ENCODE measurements at regions not wholly inside any gene's neighbourhood (a gene's known extent, or its start where the extent isn't known, plus 50 kb on each side); places are given as distances from the start of the nearest gene placed in this dataset.
"Not testable (repeated sequence)": the region's sequence is repeated elsewhere in the genome, so short reads cannot be mapped to it uniquely, and the experiment has no call there.

DNA sequence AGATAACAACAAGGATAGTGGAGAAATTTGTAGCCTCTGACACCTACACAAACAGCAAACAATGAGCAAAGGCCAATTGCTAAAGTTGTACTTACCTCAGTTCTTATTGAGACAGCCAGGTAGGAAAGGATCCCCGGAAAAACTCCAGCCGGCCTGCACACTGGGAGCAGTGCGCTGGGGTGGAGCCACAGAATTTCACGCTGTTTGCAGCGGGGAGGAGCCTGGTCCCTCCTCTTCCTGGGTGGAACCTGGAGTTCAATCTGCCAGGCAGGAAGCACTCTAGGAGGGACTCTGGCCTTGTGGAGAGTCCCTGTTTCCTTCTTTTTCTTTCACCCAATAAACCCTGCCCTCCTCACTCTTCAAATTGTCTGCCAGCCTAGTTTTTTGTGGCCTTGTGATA, 382.6 kb upstream of the TGIF2LX start:
- DNase-seq (ENCODE audit: low spot score), result not testable (repeated sequence)

DNA sequence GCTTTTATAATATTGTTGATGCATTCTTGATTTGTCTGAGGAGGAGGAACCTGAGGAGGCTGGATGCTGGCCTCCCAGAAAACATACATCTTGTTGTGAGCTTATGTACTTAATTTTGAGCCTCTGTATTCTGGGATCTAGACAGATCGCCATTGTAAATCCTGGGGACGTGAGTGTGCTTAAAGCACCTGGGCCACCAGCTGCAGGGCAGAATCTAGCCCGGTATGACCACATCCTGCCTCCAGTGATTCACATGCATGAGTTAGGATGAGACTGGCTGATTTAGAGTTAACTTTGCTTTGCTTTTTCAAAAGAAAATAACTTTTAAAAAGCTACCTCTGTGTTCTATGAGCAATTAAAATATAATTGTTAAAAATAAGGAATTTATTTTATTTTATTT, 364.6 kb upstream of the TGIF2LX start:
- not testable (repeated sequence) for DNase-seq (ENCODE audit: low spot score)

DNA sequence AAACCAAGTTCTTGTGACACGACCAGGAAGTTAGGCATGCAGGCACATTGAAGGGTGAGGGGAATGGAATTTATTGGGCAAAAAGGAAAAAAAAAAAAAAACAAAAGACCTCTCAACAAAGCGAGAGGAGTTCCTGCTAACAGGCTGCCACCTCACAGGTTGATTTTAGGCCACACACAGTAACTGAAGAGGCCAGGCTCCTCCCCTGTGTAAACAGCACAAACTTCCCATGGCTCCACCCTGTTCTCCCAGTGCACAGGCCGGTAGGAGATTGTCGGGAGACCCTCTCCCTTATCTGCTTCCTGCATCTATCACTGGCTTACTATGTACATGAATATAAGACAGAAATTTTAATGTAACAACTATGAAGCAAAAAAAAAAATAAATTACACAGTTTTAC, 359.6 kb upstream of the TGIF2LX start:
- DNase-seq (ENCODE audit: low spot score), result not testable (repeated sequence)

DNA sequence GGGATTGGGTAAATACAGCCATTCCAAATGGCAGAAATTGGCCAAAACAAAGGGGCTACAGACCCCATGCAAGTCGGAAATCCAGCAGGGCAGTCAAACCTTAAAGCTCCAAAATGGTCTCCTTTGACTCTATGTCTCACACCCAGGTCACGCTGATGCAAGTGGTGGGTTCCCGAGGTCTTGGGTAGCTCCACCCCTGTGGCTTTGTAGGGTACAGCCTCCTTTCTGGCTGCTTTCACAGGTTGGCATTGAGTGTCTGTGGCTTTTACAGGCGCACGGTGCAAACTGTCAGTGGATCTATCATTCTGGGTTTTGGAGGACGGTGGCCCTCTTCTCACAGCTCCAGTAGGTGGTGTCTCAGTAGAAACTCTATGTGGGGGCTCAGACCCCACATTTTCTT, 358.6 kb upstream of the TGIF2LX start:
- not testable (repeated sequence) for DNase-seq (ENCODE audit: low spot score)

DNA sequence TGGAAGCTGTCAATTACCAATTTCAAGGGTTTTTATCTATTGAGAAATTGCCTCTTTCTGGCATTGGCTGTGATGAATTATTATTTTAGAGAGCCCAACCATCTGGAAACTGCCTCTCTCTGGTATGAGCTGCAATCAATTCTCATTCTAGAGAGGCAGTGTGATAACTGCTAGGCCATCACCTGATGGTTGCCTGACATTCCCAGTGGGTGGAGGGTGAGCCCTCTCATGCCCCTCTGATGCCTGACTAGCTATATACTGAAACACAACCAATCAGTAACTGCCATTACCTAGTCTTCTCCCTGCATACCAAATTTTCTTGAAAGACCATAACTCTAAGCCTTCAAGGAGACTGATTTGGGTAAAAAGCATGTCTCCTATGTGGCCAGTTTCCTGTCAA, 353.9 kb upstream of the TGIF2LX start:
- not testable (repeated sequence) for DNase-seq (ENCODE audit: low spot score)

DNA sequence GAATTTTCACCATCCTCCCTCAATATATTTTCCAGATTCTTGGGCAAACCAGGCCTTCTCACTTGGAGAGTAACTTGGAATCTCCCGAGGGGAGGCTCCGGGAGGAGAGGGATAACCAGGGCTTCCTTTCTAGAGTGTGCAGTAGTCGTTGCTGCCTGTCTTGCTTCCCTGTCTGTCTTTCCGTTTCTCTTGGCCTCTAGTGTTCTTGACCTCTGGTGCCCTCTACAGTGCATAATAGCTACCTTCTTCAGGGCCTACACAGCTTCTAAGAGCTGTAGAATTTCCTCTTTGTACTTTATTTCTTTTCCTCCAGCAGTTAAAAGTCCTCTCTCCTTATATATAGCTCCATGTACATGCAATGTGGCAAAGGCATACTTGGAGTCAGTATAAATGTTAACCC, 339.8 kb upstream of the TGIF2LX start:
- not testable (repeated sequence) for DNase-seq (ENCODE audit: low spot score)

DNA sequence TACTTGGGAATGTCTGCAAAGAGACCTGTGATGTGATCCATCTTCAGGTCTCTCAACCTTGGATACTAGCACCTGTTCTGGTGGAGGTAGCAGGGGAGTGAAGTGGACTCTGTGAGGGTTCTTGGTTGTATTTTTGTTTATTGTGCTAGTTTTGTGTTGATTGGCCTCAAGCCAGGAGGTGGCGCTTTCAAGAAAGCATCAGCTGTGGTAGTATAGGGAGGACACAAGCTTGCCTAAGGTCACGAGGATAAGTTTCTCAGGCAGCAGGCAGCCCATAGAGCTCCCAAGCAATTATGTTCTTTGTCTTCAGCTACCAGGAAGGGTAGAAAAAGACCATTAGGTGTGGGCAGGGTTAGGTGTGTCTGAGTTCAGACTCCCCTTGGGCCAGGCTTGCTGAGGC, 289.9 kb upstream of the TGIF2LX start:
- DNase-seq (ENCODE audit: low spot score), result not testable (repeated sequence)

DNA sequence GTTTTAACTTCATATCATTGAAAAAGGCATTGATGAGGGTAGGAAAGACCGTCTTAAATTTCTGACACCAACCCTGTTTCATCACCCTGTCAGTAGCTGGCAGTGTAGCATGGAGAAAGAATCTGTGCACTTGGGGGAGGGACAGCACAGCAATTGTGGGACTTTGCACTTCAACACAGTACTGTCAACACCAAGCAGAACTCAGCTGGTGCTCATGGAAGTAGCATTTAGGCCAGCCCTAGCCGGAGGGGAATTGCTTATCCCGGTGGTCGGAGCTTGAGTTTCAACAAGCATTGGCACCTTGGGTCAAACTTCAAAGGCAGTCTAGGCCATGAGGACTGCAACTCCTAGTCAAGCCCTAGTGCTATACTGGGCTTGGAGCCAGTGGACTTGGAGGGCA, 285.8 kb upstream of the TGIF2LX start:
- not testable (repeated sequence) for DNase-seq (ENCODE audit: low spot score)

DNA sequence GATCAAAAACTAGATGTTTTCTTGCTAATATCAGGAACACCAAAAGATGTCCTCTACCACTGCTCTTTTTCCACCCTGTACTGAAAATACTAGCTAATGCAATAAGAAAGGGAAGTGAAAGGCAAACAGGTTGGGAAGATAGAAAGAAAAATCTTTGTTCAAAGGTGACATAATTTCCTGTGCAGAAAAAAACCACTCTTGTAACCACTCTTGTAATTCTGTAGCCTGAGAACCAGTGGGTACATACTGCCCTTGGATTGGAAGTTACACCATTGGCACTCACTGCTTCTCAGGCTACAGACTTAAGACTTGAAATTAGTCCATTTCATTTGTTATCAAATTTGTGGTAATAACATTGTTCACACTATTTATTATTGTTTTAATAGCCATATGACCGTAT, 263.0 kb upstream of the TGIF2LX start:
- not testable (repeated sequence) for DNase-seq (ENCODE audit: low spot score)

DNA sequence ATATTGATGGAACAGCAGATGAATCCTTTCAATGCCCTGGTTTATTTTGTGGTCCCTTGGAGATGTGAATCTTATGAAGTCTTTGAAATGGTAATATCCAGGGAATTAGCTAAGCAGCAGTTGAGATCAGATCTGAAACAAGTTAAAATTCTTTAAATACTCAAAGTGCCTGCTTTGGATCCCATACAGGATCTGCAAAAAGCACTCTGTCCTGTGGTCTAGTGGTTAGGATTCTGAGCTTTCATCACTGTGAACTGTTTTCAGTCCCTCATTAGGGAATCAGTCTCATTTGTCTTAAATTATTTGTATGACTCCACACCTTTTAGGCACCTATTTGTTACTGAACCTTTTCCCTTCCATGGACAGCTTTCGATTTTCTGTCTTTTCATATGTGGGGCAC, 215.2 kb upstream of the TGIF2LX start:
- DNase-seq (ENCODE audit: low spot score), result not testable (repeated sequence)

DNA sequence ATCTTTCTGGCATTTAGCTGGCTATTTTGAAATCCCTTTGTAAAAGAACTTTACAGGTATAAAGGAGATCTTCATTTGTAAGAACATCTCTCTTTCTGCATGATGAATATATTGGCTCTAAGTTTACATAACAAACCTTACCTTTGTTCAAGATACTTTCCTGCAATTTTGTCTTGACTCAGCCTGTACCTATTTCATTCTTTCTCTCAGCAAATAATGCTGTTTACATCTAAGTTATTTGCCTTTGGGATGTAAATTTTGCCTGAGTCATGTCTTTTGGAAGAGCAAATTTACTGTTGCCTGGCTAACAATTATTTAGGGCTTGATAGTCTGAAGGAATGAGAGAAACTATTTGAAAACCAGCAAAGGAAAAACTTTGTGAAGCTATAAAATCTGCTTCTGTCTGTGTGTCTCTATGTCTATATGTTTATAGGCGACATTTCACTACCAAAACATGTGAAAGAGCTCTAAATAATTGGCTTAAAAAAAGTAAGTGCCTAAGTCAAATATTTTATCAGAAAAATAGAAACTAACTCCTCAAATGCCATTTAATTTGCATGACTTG, 214.3 kb upstream of the TGIF2LX start:
- DNase-seq (ENCODE audit: low spot score), result not testable (repeated sequence)

DNA sequence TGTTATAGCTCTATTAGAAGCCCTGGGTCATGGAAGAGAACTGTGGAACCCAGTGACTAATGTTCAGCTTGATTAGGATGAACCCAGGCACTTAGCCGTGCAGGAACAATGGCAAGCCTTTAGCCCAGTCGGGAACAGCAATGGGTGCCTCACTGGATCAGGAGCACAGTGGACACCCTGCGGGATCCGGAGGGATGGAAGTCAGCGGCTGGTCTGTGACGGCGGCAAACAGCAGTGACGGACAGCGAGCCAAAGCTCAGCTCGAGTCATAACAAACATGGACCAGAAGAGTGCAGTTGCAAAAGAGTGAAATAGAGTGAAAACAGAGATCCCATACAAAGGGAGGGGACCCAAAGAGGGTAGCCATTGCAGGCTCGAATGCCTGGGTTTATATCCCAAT, 187.3 kb upstream of the TGIF2LX start:
- DNase-seq (ENCODE audit: low spot score), result not testable (repeated sequence)

DNA sequence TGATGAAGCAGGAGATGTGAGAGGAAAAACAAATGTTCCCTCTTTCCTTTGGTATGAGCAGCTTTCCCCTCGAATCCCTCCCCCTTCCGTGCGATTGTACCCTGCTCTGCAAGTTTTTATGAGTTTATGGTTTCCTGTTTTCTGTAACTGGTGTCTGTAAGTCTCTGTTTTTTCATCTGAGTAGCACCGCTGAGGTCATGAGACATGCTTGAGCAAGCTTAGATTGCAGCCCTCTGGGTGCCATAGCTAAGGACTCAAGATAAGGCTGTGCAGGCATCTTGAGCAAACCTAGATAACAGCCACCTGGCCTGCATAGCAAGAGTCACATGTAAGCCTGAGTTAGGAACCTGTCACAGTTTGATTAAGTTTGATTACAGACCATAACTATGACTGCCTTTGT, 165.2 kb upstream of the TGIF2LX start:
- DNase-seq (ENCODE audit: low spot score), result not testable (repeated sequence)

DNA sequence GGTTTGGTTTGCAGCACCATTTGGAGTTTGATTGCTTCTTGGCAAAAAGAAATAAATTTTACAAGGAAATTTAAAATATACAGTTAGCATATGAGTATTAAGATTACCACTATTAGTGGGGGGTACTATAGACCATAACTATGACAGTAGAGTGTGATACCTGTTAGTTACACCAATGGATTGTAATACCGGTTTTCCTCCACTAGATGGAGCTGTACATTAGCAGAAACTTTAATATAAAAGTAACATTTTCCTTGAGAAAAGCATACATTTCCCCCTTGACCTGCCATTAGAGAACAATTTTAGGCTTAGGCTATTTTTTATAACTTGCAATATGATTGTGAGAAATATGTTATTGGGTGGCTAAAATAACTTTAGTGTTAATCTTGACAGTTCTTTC, 163.9 kb upstream of the TGIF2LX start:
- DNase-seq (ENCODE audit: low spot score), result peak; percentile 8

DNA sequence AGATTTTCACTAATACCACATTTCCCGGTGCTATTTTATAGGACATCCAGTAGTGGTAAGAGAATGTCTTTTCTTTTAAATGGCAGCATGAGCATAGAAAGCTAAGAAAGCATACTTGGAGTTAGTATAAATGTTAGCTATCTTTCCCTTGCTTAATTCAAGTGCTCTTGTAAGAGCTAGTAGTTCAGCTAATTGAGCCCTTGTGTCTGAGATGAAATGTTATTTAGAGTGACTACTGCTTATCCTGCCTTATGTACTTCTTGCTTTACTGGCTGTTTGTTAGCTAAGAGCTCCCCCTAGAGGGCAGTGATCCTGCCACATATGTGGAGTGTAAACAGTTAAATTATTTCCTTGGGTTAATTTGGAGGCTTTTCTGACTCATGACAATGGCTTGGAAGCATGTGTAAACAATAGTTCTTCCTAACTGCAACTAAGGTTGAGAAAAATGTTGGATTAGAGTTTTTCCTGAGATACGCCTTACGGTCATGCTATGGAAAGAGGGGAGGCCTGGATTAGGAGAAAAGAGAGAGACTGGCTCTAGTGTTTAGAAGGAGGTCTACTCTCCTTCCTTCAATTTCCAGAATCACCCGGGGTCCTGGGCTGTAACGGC, 162.5 kb upstream of the TGIF2LX start:
- not testable (repeated sequence) for DNase-seq (ENCODE audit: low spot score)

DNA sequence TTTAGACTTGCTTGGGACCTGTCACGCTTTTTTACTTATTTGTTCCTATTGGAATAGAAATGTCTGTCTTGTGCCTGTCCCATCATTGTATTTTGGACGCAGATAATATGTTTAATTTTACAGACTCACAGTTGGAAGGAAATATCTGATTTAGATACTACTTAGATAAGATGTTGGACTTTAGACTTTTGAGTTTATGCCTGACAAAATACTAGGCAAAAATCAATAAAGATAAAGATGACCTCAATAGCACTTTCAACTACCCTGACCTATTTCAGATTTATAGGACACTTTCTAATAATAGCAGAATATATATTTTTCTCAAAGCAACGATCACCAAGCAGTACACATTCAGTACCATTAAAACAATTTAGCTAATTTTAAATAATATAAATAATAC, 150.1 kb upstream of the TGIF2LX start:
- not testable (repeated sequence) for DNase-seq (ENCODE audit: low spot score)

DNA sequence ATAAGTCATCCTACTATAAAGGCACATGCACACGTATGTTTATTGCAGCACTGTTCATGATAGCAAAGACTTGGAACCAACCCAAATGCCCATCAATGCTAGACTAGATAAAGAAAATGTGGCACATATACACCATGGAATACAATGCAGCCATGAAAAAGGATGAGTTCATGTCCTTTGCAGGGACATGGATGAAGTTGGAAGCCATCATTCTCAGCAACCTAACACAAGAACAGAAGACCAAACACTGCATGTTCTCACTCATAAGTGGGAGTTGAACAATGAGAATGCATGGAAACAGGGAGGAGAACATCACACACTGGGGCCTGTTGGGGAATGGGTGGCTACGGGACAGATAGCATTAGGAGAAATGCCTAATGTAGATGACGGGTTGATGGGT, 110.3 kb upstream of the TGIF2LX start:
- not testable (repeated sequence) for DNase-seq (ENCODE audit: low spot score)

DNA sequence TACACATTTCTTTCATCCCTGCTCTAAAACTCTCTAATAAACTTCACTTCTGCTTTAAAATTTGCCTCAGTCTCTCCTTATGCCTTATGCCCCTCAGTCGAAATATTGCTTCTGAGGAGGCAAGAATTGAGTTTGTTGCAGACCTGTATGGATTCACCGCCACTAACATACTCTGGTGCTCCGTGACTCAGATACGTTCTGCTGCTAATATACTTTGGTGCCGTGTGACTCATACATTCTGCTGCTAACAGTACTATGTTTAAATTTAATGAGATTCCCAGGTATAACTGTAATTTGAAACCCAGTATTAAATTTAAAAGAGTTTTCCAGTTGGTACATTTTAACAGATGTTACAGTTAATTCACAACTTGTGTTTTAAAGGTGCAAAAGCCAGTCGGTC, 82.0 kb upstream of the TGIF2LX start:
- DNase-seq (ENCODE audit: low spot score), result not testable (repeated sequence)

DNA sequence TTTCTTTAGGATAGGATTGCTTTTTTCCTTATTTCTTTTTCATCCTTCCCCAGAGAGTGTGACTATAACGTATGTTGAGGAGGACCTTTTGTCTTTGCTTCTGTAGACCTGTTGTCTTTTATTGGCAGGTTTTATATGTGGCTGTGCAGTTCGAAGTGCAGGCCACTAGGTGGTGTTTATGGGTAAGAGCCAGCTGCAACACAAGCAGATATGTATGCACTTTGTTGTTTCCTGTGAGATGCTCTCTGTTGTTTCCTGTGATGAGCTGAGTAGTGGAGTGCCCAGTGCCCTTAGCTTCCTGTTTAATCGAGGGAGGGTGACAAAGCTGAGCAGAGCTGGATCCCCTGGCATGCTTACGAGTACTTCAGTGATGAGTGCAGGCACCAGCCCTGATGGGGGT, 50.0 kb upstream of the TGIF2LX start:
- DNase-seq (ENCODE audit: low spot score), result peak; percentile 3
